NB4 (cell line): ENCODE measurements at regions not wholly inside any gene's neighbourhood (a gene's known extent, or its start where the extent isn't known, plus 50 kb on each side); places are given as distances from the start of the nearest gene placed in this dataset.
"Not testable (repeated sequence)": the region's sequence is repeated elsewhere in the genome, so short reads cannot be mapped to it uniquely, and the experiment has no call there.

Experiments used
- DNase-seq: peaks from one replicate; pipeline ENCODE4 v3.0.0; 2010; ENCODE audit warnings: low read depth
- H3K4me3 ChIP-seq: one replicate; pipeline ENCODE4 v1.5.1; 2011; ENCODE audit warnings: mild to moderate bottlenecking, low read depth, low read length, moderate library complexity
- MYC ChIP-seq: IDR thresholded peaks from 2 replicates; pipeline ENCODE4 v1.6.1; 2011; ENCODE audit warnings: low read depth, low read length
- POLR2A ChIP-seq: IDR thresholded peaks from 2 replicates; pipeline ENCODE4 v1.6.1; 2011; ENCODE audit warnings: mild to moderate bottlenecking; ENCODE audit not compliant: insufficient read length; ENCODE audit errors: extremely low read depth
- TF ChIP-seq, protein P1 (sequence below): IDR thresholded peaks from 2 replicates; pipeline ENCODE4 v1.6.1; 2011; ENCODE audit warnings: low read depth, low read length
- TF ChIP-seq, protein P2 (sequence below): IDR thresholded peaks from one replicate; pipeline ENCODE4 v1.5.1; 2012; ENCODE audit warnings: low read depth, low read length

DNA sequence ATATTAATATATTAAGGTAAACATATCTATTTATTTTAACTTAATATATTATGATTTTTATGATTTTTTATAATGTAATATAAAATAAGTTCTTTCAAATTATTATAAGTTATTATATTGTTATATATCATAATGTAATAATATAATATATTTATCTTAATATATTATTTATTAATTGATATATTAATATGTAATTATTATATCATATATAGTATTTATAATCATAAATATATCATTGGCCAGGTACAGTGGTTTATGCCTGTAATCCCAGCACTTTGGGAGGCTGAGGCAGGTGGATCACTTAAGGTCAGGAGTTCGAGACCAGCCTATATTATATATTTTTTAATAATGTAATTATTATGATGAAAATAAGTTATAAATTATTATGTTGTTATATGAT is 118.1 kb downstream of the MPP7 start:
- H3K4me3 ChIP-seq, result no peak overlapping the region
- no peak for DNase-seq
- TF ChIP-seq MYC (no peak), POLR2A (no peak)
- TF ChIP-seq, protein P1, sequence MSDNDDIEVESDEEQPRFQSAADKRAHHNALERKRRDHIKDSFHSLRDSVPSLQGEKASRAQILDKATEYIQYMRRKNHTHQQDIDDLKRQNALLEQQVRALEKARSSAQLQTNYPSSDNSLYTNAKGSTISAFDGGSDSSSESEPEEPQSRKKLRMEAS, result no peak
- TF ChIP-seq, protein P2, sequence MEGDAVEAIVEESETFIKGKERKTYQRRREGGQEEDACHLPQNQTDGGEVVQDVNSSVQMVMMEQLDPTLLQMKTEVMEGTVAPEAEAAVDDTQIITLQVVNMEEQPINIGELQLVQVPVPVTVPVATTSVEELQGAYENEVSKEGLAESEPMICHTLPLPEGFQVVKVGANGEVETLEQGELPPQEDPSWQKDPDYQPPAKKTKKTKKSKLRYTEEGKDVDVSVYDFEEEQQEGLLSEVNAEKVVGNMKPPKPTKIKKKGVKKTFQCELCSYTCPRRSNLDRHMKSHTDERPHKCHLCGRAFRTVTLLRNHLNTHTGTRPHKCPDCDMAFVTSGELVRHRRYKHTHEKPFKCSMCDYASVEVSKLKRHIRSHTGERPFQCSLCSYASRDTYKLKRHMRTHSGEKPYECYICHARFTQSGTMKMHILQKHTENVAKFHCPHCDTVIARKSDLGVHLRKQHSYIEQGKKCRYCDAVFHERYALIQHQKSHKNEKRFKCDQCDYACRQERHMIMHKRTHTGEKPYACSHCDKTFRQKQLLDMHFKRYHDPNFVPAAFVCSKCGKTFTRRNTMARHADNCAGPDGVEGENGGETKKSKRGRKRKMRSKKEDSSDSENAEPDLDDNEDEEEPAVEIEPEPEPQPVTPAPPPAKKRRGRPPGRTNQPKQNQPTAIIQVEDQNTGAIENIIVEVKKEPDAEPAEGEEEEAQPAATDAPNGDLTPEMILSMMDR, result no peak

DNA sequence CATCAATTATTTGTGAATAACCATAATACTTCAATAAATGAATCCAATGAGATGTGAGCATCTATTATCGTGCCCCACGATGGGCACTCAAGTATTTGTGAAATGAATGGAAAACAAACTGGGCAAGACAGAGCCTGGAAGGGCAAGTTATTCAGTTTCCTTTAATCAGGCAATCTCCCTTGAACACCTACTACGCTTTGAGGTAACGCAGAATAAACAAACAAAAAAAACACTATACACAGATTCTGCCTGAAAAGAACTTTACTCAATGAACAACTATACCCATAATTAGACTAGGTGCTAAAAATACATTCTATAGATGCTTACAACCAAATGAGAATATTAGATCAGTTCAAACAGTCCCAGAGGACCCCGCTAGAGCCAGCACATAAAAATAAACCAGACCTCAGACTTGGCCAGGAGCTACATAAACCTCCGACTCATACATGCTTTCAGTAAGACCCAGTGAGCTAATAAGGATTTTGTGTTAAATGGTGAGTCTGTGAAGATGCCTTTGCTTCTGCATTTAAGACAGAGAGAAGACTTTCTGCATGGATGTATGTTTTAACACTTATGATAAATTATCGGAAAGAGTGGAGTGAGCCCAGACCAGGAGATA is 121.3 kb downstream of the MPP7 start:
- TF ChIP-seq, protein P2, result no peak
- no peak for TF ChIP-seq POLR2A
- no peak for TF ChIP-seq MYC
- TF ChIP-seq, protein P1, result no peak
- no peak for DNase-seq
- no peak overlapping the region for H3K4me3 ChIP-seq

DNA sequence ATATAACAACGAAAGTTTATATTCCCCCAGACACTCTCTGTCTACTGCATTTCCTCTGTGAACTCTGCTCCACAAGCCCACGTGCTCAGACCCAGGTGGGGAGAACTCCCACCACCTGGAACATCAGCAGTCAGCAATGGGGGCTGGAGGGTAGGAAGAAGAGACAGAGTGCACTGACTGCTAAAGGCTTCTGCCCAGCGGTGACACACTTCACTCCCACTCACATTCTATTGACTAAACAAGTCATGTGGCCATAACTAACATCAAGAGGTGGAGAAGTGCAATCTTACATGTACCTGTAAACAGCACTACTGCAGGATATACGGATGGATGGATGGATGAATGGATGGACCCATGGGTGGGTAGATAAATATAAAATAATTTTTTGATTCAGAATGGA is 122.2 kb downstream of the MPP7 start:
- no peak overlapping the region for H3K4me3 ChIP-seq
- TF ChIP-seq POLR2A (no peak), MYC (no peak)
- TF ChIP-seq, protein P1, result no peak
- TF ChIP-seq, protein P2, result no peak
- DNase-seq, result no peak

DNA sequence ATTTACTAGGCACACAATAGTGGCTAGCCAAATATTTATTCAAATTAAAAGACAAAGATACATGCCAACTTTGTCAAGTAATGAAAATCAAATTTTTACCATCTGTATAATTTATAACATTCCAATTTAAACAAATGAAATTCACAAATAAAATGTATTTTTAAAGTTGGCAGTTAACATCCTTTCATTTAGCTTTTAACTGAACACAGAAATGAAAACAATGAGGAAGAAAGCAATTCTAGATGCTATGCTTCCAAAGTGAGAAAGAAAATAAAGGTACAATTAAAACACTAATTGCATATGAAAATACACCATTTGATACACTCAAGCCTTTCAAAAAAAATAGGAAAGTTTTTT is 123.1 kb downstream of the MPP7 start:
- no peak overlapping the region for H3K4me3 ChIP-seq
- DNase-seq, result no peak
- TF ChIP-seq, protein P1, result no peak
- no peak for TF ChIP-seq MYC

DNA sequence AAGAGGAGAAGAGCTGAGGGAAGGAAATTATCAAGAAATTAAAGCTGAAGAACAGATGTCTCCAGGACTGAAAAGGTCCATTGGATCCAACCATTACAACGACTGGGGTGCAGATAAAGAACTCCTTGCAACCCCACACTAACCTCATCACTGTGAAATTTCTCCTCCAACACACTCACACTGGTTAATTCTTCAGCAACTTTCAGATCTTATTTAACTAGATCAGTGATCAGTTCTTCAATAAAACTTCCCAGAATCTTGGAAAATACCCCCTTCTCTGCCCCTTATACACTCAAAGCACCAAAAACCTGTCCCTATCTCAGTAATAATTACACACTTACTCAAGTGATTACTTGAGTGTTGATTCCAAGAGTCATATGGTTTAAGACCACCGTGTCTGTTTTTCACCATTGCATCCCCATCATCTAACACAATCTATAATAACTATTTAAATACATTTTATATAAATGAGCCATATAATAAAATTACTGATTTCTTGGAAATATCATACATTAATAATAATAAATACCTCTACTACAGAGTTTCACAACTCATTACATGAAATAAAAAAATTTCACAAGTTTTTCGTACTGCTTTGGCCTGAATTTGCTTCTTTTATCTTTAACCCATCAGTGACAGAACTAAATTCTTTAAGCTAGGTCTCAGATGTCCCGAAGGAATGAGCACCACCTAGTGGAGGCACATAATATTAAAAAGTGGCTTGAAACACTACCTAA is 123.7 kb downstream of the MPP7 start:
- TF ChIP-seq, protein P2, result peak; percentile 9
- TF ChIP-seq, protein P1, result no peak
- no peak overlapping the region for H3K4me3 ChIP-seq
- peak; percentile 55 for DNase-seq

DNA sequence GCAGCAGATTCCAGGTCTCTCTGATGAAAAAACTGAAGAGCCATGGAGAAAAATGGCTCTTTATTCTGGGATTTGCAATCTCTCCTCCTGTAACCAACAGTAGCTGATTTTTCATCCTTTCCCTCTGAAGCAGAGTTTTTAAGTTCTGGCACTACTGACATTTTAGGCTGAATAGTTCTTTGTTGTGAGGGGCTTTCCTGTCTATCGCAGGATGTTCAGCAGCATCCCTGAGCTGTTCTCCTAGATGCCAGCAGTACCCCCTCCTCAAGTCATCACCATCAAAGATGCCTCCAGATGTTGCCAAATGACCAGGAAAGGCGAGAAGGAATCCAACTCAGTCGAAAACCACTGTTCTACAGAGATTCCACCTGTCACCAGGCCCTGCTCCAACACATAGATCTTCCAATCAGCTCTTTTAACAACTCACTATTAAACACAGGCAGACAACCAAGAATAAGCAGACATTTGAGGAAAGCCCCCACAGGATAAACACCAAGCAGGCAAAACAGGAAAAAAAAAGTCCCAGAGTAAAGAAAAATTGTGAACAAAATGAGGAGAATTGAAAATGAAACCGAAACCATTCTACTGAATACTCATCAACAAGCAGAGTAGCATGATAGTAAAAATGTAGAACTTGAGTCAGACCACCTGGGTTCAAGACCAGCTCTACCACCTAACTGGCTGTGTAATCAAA is 124.8 kb downstream of the MPP7 start:
- TF ChIP-seq, protein P2, result no peak
- TF ChIP-seq MYC (no peak), POLR2A (no peak)
- TF ChIP-seq, protein P1, result no peak
- H3K4me3 ChIP-seq, result no peak overlapping the region
- peak; percentile 1 for DNase-seq

DNA sequence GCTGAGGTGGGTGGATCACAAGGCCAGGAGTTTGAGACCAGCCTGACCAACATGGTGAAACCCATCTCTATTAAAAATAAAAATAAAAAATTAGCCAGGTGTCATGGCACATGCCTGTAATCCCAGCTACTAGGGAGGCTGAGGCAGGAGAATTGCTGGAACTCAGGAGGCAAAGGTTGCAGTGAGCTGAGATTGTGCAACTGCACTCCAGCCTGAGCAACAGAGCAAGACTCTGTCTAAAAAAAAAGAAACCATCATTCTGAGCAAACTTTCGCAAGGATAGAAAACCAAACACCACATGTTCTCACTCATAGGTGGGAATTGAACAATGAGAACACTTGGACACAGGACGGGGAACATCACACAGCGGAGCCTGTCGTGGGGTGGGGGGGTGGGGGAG is 126.4 kb downstream of the MPP7 start:
- not testable (repeated sequence) for H3K4me3 ChIP-seq, DNase-seq
